Forelimb muscle (tissue), 1 donor: ENCODE measurements at regions not wholly inside any gene's neighbourhood (a gene's known extent, or its start where the extent isn't known, plus 50 kb on each side); places are given as distances from the start of the nearest gene placed in this dataset.
"Not testable (repeated sequence)": the region's sequence is repeated elsewhere in the genome, so short reads cannot be mapped to it uniquely, and the experiment has no call there.

Experiments used
- DNase-seq: peaks from one replicate; pipeline ENCODE4 v3.0.0-alpha.2; 2013; ENCODE audit warnings: low read depth

DNA sequence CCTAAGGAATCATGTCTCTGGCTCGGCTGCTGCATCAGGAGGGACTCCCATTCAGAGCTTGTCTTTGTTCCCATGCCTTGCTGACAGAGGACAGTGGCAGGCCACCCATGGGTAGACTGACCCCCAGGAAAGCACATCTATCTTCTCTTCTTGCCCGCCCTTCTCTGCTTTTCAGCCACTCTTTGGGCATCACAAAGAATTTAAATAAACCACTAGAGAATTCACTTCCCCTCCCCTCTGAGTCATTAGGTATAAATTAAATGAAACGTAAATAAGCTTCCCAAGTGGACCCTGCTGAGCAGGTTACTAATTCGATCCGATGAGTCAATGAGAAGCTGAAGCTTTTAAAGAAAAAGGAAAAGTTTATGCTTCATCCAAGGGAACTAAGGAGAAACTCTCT lies 97.0 kb downstream of the DRD1 start:
- DNase-seq: no peak

GRCh38 chr5:175344331-175345195 lies 99.4 kb downstream of the DRD1 start:
- no peak for DNase-seq

DNA sequence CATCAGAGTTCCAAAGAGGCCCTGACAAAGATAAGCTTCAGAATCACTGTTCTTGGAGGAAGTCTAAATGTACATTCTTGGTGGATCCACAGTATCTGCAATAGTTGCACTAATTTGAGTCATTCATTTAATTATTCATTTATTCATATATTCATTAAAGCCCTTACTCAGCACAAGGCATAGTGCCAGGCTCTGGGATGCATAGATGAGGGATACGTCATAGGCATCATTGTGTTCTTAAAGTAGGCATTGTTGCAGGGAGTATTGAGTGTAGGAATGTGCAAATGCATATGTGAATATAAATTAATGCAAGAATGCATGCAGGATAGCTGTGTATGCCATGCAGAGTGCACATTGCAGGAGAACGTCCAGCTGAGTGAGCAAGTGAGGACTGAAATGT lies 100.7 kb downstream of the DRD1 start:
- no peak for DNase-seq

DNA sequence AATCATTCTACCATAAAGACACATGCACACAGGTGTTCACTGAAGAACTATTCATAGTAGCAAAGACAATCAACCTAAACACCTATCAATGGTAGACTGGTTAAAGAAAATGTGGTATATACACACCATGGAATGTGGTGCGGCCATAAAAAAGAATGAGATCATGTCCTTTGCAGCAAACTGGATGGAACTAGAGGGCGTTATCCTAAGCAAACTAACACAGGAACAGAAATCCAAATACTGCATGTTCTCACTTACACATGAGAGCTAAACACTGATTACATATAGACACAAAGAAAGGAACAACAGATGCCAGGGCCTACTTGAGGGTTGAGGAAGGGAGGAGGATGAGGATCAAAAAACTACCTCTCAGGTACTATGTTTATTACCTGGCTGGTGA lies 103.8 kb downstream of the DRD1 start:
- no peak for DNase-seq

GRCh38 chr5:175337680-175338079 lies 106.3 kb downstream of the DRD1 start:
- DNase-seq: no peak

DNA sequence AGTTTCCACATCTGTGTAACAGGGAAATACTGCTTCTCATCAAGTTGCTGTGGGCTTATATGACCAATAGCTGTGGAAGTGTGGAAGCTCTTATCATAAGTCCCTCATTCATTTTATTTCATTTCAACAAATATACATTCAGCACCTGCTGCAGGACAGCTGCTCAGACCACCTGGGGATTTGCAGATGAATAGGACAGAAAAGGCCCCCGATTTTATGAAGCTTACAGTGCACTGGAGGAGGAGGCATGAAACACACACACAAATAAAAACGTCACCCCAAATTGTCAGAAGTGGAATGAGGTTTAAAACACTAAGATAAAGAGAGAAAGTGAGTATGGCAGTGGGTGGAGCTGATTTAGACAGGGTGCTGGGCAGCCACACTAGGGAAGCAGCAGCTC lies 107.2 kb downstream of the DRD1 start:
- DNase-seq: no peak

DNA sequence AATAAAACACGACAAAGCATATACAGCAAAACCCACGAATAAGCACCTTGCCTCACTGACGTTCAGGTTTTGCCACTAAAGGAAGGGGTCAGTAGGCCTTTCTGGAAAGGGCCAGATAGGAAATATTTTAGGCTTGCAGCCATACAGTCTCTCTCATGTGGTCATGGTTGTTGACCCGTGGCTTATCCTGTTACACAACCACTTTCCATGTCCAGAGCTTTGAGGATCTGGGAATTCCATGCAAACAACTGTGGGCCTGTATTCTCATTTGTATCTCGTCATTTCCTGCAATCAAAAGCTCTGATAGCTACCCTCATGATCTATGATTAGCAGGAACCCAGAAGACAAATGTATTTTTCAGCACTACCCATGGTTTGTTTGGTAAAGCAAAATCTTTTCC lies 108.3 kb downstream of the DRD1 start:
- no peak for DNase-seq

DNA sequence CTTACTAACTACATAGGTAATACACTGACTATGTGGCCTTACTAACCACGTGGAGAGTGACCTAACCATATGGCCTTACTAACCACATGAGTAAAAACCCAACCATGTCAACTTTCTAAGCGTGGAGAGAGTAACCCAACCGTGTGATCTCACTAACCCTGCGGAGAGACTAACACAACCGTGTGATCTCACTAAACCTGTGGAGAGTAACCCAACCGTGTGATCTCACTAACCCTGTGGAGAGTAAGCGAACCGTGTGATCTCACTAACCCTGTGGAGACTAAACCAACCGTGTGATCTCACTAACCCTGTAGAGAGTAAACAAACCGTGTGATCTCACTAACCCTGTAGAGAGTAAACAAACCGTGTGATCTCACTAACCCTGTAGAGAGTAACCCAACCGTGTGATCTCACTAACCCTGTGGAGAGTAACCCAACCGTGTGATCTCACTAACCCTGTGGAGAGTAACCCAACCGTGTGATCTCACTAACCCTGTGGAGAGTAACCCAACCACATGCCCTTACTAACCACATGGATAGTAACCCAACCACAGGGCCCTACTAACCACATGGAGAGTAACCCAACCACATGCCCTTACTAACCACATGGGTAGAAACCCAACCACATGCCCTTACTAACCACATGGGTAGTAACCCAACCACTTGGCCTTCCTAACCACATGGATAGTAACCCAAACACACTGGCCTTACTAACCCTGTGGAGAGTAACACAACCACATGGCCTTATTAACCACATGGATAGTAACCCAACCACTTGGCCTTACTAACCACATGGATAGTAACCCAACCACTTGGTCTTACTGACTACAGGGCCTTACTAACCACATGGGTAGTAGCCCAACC lies 112.6 kb downstream of the DRD1 start:
- not testable (repeated sequence) for DNase-seq

- DNase-seq: no peak
Measured at GRCh38 chr5:175329976-175330375, 114.0 kb downstream of the DRD1 start.

DNA sequence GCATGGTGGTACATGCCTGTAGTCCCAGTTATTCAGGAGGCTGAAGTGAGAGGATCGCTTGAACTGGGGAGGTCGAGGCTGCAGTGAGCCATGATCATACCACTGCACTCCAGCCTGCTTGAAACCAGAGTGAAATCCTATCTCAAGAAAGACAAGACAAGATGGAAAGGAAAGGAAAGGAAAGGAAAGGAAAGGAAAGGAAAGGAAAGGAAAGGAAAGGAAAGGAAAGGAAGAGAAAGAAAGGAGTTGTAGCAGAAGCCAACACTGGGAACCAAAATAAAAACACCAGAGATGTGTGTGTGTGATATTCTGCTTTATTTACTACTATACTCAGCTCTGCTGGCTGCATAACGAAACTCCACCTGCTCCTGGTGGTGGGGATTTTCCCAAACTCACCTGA lies 115.3 kb downstream of the DRD1 start:
- no peak for DNase-seq

DNA sequence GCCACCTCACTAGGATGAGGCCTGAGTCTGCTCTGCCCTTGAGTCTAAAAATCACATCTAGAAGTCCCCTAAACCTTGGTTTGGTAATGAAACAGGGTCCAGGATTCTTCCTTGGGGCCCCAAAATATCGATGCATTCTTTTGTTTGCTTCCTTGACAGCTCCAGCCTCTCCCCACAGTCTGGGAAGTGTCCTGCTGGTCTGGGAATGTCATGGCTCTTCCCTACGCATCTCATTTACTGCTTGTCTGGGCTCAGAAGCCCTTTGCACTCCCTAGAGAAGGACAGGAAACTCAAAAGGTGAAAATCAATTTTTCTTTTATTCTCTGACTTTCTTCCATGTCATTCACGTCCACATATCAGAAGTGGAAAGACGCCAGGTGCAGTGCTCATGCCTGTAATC lies 115.8 kb downstream of the DRD1 start:
- no peak for DNase-seq

- no peak for DNase-seq
Measured at GRCh38 chr5:175325681-175326080, 118.3 kb downstream of the DRD1 start.

GRCh38 chr5:175321927-175322532 lies 122.0 kb downstream of the DRD1 start:
- DNase-seq: peak; percentile 22

DNA sequence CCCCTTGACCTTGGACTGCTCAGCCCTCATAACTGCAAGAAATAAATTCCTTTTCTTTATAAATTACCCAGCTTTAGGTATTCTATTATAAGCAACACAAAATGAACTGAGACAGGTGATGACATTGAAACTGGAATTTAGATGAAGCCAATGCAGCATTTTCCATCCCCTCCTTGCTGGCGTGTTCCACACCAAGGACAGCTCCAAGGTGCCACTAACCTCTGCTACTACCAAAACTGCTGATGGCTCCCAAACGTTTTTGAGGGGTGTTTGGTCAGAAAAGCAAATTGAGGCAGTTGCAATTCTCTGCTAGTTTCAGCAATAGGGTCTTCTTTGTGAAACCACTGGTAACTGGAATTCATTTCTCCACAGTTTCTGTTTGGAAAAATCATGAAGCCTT lies 124.8 kb downstream of the DRD1 start:
- no peak for DNase-seq

DNA sequence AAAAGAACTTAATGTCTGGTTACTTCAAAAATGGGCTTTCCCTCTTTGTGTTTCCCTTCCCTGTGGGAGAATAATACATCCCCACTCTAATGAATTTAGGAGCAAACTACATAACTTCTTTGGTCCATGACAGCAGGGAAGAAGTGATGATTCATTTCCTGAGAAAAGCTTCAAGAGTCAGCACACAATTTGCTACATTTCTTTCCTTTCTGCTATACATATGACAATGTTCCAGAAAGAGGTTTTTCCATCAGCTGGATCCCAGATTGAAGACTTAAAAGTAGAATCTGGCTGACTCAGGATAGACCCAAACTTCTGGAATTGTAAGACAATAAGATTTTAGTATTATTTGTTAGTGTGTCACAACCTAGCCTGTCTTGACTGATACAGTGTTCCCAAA lies 126.1 kb downstream of the DRD1 start:
- no peak for DNase-seq

GRCh38 chr5:175309218-175309810 lies 134.7 kb downstream of the DRD1 start:
- no peak for DNase-seq

GRCh38 chr5:175308701-175309100 lies 135.3 kb downstream of the DRD1 start:
- no peak for DNase-seq

DNA sequence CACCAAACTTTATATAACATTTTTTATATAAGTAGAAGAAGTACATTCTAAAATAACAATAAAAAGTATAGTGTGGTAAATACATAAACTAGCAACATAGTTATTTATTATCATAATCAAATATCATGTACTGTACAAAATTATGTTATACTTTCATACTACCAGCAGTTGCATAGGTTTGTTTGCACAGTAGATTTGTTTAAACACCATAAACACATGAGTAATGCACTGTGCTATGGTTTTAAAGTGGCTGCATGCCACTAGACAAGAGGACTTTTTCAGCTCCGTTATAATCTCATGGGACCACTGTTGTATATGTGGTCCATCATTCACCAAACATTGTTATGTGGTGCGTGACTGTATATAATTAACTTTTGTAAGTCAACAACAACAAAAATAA lies 137.6 kb downstream of the DRD1 start:
- DNase-seq: no peak

DNA sequence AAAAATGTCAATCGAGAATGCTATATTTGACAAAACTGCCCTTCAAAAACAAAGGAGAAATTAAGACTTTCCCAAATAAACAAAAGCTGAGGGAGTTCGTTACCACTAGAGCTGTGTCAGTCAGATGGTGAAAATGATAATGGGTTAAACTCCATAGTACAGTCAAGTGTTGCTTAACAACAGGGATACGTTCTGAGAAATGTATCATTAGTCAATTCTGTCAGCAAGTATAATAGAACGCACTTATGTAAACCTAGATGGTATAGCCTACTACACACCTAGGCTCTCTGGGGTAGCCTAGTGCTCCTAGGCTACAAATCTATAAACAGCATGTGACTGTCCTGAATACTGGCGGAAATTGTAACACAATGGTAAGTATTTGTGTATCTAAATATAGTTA lies 138.7 kb downstream of the DRD1 start:
- no peak for DNase-seq

- DNase-seq: no peak
Measured at GRCh38 chr5:175290379-175290778, 153.6 kb downstream of the DRD1 start.

DNA sequence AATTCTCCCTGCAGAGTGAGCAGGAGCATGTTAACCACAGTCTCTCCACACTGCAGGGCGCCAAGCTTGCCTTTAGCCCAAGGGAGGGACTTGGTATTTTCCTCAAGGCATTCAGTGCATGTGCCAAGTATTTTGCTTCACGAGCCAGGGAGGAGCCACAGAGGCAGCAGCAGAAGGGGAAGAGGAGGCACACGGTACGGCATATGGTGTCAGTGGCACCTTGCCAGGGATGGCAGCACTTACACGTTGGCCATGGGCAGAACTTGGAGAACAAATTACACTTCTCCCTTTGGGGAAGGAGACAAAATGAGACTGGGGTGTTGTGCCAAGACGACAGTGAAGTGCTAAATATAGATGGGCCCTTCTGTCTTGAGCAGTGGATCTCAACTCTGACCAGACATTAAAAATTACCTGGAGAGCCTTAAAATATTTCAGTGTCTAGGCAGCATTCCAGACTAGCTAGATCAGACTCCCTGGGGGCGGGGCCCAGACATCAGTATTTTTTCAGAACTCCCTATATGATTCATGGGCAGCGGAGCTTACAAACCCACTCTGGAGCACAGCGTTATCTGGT lies 155.8 kb downstream of the DRD1 start:
- DNase-seq: no peak

- DNase-seq: no peak
Measured at GRCh38 chr5:175286981-175287380, 157.0 kb downstream of the DRD1 start.
